HG02759 (cell line): ENCODE measurements at regions not wholly inside any gene's neighbourhood (a gene's known extent, or its start where the extent isn't known, plus 50 kb on each side); places are given as distances from the start of the nearest gene placed in this dataset.
"Not testable (repeated sequence)": the region's sequence is repeated elsewhere in the genome, so short reads cannot be mapped to it uniquely, and the experiment has no call there.

ENCODE experiments used
- ATAC-seq: cut with Tn5 transposase; IDR thresholded peaks from one replicate; pipeline ENCODE4 v1.9.1; 2021; ENCODE audit warnings: mild to moderate bottlenecking, moderate library complexity; ENCODE audit not compliant: unreplicated experiment

DNA sequence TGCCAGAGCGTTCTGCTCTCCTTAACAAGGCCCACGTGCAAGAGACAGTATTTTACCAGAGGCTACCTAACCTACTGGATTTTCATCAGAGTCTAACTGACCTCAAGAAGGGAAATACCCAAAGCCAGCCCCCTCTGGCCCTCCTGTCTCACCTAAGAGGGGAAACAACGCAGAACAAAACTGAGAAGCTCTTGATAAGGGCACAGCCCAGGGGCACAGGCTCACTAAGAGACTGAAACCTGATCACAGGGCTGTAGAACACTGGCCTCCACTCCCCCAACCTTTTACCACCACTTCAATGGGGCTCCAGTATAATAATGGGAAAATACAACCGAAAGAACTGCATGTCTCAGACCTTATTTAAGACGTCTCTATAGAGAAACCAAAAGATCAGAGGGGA lies 449.5 kb upstream of the CAMK1G start:
- ATAC-seq, result no peak

- ATAC-seq, result no peak
Measured at GRCh38 chr1:209143916-209144315, 439.6 kb upstream of the CAMK1G start.

DNA sequence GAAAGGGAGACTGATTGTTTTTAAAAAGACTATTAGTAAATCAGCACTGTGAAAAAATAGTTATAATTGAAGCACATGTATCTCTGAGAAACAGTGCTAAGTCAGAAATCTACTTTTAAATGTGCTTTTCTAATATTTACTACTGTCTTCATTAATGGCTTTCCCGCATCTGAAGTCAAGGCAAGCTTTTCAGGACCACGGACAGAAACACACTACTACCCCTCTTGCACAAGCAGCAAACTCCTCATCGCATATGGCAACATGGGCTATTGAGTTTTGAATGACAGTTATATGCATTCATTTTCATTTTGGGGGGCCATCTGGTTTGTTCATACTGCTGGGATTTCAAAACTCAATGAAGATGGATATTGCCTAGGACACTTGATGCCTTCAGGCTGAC lies 433.4 kb upstream of the CAMK1G start:
- no peak for ATAC-seq

- ATAC-seq, result no peak
Measured at GRCh38 chr1:209153411-209153810, 430.1 kb upstream of the CAMK1G start.

GRCh38 chr1:209154912-209155311 lies 428.6 kb upstream of the CAMK1G start:
- no peak for ATAC-seq

GRCh38 chr1:209155546-209155945 lies 428.0 kb upstream of the CAMK1G start:
- no peak for ATAC-seq

GRCh38 chr1:209156991-209157390 lies 426.5 kb upstream of the CAMK1G start:
- ATAC-seq, result no peak

- no peak for ATAC-seq
Measured at GRCh38 chr1:209157546-209158249, 425.8 kb upstream of the CAMK1G start.

DNA sequence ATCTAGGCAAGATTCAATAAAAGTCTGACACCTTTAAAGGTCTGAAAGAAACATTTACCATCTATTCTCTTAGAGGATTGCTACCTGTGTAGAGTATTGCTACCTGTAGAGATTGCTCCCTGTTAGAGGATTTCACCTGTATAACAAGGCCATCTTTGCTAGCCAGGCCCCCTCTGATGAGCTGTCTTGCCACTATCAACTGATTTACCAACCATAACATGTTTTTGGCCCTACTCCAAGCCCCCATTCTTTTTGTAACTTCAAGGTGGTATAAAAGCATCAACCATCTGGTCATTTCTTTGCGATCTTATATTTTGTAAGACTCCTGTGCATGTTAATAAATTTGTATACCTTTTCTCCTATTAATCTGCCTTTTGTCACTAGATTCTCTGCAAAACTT lies 424.7 kb upstream of the CAMK1G start:
- no peak for ATAC-seq

- no peak for ATAC-seq
Measured at GRCh38 chr1:209160230-209160629, 423.3 kb upstream of the CAMK1G start.

GRCh38 chr1:209162651-209163050 lies 420.9 kb upstream of the CAMK1G start:
- ATAC-seq, result no peak

DNA sequence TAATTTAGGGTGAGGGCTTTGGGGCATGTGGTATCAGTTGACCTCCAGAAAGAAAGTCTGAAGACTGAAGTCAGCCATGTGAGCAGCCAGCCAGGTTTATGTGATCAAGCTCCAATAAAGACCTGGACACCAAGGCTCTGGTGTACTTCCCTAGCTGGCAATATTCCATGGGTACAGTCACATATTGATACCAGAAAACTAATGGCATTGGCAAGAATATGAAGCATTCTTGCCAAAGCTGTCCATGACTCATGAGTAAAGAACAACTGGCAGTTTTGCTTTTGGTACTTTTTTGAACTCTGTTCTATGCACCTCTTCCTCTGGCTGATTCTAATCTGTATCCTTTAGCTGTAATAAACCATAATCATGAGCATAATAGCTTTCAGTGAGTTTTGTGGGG lies 415.3 kb upstream of the CAMK1G start:
- no peak for ATAC-seq

GRCh38 chr1:209171151-209171550 lies 412.4 kb upstream of the CAMK1G start:
- no peak for ATAC-seq

DNA sequence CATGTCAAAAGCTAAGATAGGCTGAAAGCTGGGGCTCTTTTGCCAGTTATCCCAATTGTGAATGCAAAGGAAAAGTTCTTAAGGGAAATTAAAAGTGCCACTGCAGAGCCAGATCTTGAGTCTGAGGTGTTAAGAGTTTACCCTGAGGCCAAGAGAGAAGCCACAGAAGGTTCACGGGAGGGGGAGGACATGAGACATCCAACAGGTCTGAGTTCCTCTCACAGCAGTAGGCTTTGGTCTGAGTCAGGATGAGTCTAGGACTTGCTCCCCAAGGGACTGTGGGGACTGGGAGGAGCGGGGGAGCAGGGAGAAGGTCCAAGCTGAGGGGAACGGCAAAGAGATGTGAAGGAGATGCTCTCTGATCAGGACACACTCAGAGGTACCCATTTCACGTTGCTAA lies 411.2 kb upstream of the CAMK1G start:
- no peak for ATAC-seq

GRCh38 chr1:209172792-209173542 lies 410.5 kb upstream of the CAMK1G start:
- not testable (repeated sequence) for ATAC-seq

DNA sequence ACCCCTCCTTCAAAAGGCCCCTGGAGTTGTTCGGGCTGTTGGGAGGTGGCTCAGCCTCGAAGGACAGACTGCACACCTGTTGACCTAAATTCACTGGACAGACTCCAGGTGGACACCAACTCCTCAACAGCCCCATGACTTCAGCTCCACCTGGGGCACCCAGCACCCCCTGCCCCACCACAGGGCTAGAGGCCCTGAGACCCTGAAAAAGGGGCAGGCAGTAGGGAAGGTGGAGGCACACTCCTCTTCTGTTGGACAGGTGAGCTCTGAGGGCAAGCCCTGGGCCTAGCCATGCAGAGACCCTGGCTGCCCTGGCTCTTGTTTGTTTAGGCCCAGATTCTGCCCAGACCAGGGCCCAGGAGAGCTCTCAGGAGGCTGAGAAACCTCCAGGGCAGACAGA lies 409.7 kb upstream of the CAMK1G start:
- ATAC-seq, result not testable (repeated sequence)

DNA sequence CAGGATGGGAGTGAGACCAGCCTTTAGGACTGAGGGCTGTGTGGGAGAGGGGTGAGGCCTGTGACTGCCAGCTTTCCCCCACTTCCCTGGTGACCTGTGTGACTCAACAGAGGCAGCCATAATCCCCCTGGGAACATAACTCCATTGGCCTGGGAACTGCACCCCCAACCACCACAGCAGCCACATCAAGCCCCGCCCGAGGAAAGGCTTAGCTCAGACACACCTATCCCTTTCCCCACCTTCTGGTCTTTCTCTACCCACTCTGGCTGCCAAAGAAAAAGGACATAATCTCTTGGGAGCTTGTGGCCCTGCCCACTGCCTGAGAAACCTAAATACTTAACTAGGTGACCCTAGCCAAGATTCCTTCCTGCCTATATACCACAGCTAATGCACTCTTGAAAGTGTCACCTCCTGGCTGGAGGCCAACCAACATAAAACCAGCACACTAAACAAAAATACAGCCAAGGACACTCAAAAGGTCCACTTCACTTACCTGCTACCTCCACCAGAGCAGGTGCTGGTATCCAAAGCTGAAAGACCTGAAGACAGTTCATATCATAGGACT lies 406.6 kb upstream of the CAMK1G start:
- no peak for ATAC-seq

DNA sequence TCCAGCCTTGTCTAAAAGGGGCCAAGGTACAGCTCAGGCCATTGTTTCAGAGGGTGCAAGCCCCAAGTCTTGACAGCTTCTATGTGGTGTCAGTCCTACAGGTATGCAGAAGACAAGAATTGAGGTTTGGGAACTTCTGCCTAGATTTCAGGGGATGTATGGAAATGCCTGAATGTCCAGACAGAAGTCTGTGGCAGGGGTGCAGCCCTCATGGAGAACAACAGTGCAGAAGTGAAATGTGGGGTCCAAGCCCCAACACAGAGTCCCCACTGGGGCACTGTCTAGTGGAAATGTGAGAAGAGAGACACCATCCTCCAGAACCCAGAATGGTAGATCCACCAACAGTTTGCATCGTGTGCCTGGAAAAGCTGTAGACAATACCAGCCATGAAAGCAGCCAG lies 400.3 kb upstream of the CAMK1G start:
- ATAC-seq, result no peak

DNA sequence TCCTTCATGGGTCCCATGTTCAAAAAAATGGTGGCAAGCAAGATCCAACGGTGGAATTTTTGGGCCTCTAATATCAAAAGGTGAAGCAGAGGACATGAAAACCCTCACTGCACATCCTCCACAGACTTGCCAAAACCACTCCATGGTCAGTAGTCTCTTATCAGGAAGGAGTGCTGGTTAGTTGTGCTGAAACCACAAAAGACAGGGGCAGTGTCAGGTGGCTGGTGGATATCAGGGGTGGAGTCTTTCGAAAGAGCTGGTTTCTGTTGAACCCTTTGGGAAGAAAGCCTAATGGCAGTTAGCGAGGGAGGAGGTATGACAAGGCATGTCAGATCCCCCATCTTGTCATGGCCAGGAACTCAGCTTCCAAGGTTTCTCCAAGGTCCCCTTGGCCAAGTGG lies 395.9 kb upstream of the CAMK1G start:
- ATAC-seq, result no peak

- peak; percentile 96 for ATAC-seq
Measured at GRCh38 chr1:209190591-209191261, 392.8 kb upstream of the CAMK1G start.

- ATAC-seq, result no peak
Measured at GRCh38 chr1:209191262-209191634, 392.3 kb upstream of the CAMK1G start.

GRCh38 chr1:209196140-209196539 lies 387.4 kb upstream of the CAMK1G start:
- no peak for ATAC-seq
